ENCODE measurements at regions not wholly inside any gene's neighbourhood (a gene's known extent, or its start where the extent isn't known, plus 50 kb on each side); places are given as distances from the start of the nearest gene placed in this dataset.
A peak's percentile ranks its signal among the peaks of the same experiment; 100 is the strongest.

GRCh38 chr12:131260251-131260905, 306.7 kb downstream of the ADGRD1 start:
- H3K9me3 Mint-ChIP-seq (ENCODE audit: low read depth), result no peaks in the 10 kb centered on the region
- H3K4me1 Mint-ChIP-seq (ENCODE audit: low read depth), result no peaks in the 10 kb centered on the region
- no peak for DNase-seq (ENCODE audit: low spot score, unreplicated experiment)
- no peak for TF ChIP-seq CTCF (IDR thresholded peaks at IDR 0.05; ENCODE audit: unreplicated experiment)
- peaks cover 20% of the 10 kb centered on the region for H3K27me3 Mint-ChIP-seq
- H3K27ac Mint-ChIP-seq, result no peak overlapping the region
- H3K4me3 Mint-ChIP-seq (ENCODE audit: low read depth), result no peak overlapping the region
- no peaks in the 10 kb centered on the region for H3K36me3 Mint-ChIP-seq (ENCODE audit: insufficient read depth)

DNA sequence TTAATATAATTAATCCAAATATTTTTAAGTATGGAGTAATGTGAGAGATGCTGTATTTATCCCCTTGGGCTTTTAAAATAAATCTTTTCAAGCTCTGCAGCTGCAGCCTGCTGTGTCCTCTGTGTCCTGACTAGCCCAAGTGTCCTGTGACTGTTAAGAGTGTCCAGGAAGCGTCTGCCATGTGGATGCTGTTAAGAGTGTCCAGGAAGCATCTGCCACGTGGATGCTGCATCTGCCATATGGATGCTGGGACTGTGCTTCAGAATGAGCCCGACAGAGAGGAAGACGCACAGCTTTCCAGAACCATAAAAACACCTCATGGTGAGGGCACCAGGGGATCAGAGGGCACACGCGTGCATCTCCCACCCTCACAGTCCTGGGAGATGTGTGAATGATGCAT, 307.2 kb downstream of the ADGRD1 start:
- TF ChIP-seq CTCF (IDR thresholded peaks at IDR 0.05; ENCODE audit: unreplicated experiment), result no peak
- no peaks in the 10 kb centered on the region for H3K4me1 Mint-ChIP-seq (ENCODE audit: low read depth)
- H3K36me3 Mint-ChIP-seq (ENCODE audit: insufficient read depth), result no peaks in the 10 kb centered on the region
- H3K27ac Mint-ChIP-seq, result peak overlapping the region; percentile 25
- peaks cover 20% of the 10 kb centered on the region for H3K27me3 Mint-ChIP-seq
- no peak overlapping the region for H3K4me3 Mint-ChIP-seq (ENCODE audit: low read depth)
- no peaks in the 10 kb centered on the region for H3K9me3 Mint-ChIP-seq (ENCODE audit: low read depth)
- DNase-seq (ENCODE audit: low spot score, unreplicated experiment), result no peak

GRCh38 chr12:131261906-131262305, 308.2 kb downstream of the ADGRD1 start:
- Mint-ChIP-seq H3K27ac (no peak overlapping the region), H3K27me3 (peaks cover 20% of the 10 kb centered on the region), H3K36me3 (ENCODE audit: insufficient read depth) (no peaks in the 10 kb centered on the region), H3K9me3 (ENCODE audit: low read depth) (no peaks in the 10 kb centered on the region), H3K4me1 (ENCODE audit: low read depth) (no peaks in the 10 kb centered on the region), H3K4me3 (ENCODE audit: low read depth) (no peak overlapping the region)
- no peak for DNase-seq (ENCODE audit: low spot score, unreplicated experiment)
- TF ChIP-seq CTCF (IDR thresholded peaks at IDR 0.05; ENCODE audit: unreplicated experiment), result no peak

DNA sequence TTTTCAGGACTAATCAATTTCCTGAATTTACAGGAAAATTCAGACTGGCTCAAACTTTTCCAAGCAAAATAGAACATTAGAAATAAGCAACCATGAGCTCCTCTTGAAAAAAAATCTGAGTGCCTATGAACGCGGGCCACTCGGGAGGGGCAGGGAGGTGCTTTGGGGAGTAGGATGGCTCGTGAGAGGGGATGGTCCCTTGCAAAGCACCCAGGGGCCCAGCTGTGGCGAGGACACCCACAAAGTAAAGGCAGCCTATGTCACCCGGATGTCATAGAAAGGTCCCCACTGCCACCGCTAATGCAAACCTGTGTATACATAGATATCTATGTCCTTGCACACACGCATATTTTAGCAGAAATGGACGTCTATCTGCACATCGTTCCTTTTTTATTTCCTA, 309.9 kb downstream of the ADGRD1 start:
- H3K9me3 Mint-ChIP-seq (ENCODE audit: low read depth), result no peaks in the 10 kb centered on the region
- DNase-seq (ENCODE audit: low spot score, unreplicated experiment), result no peak
- peaks cover 5% of the 10 kb centered on the region for H3K4me1 Mint-ChIP-seq (ENCODE audit: low read depth)
- H3K27me3 Mint-ChIP-seq, result peaks cover 18% of the 10 kb centered on the region
- no peak overlapping the region for H3K4me3 Mint-ChIP-seq (ENCODE audit: low read depth)
- no peak for TF ChIP-seq CTCF (IDR thresholded peaks at IDR 0.05; ENCODE audit: unreplicated experiment)
- no peaks in the 10 kb centered on the region for H3K36me3 Mint-ChIP-seq (ENCODE audit: insufficient read depth)
- no peak overlapping the region for H3K27ac Mint-ChIP-seq

DNA sequence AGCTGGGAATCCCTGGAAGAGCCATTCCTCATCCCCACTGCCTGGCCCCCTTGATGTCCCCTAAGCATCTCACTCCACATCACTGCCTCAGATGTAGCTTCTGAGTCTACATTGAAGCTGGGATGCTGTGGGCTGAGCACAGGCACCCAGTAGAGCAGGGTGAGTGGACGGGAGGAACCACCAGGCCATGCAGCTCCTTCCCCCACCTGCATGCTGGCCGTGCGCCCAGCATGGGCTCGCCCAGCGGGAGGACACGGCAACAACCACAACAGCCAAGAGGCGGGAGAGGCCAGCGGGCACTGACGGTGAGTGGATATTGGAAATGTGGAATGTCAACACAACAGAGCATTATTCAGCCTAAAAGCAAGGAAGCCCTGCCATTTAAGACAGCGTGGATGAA, 310.9 kb downstream of the ADGRD1 start:
- DNase-seq (ENCODE audit: low spot score, unreplicated experiment), result no peak
- no peaks in the 10 kb centered on the region for H3K9me3 Mint-ChIP-seq (ENCODE audit: low read depth)
- H3K4me3 Mint-ChIP-seq (ENCODE audit: low read depth), result no peak overlapping the region
- H3K27ac Mint-ChIP-seq, result no peak overlapping the region
- peaks cover 5% of the 10 kb centered on the region for H3K4me1 Mint-ChIP-seq (ENCODE audit: low read depth)
- no peak for TF ChIP-seq CTCF (IDR thresholded peaks at IDR 0.05; ENCODE audit: unreplicated experiment)
- peaks cover 16% of the 10 kb centered on the region for H3K27me3 Mint-ChIP-seq
- no peaks in the 10 kb centered on the region for H3K36me3 Mint-ChIP-seq (ENCODE audit: insufficient read depth)
